HUES48 (cell line): ENCODE measurements at regions not wholly inside any gene's neighbourhood (a gene's known extent, or its start where the extent isn't known, plus 50 kb on each side); places are given as distances from the start of the nearest gene placed in this dataset.
"Not testable (repeated sequence)": the region's sequence is repeated elsewhere in the genome, so short reads cannot be mapped to it uniquely, and the experiment has no call there.

Source experiments
- H3K27ac ChIP-seq: one replicate; pipeline ENCODE4 v1.7.0; 2013; ENCODE audit warnings: low read depth, low read length, inconsistent platforms
- H3K27me3 ChIP-seq: 2 replicates; pipeline ENCODE4 v1.6.1; 2013; ENCODE audit warnings: mild to moderate bottlenecking, low read length; ENCODE audit not compliant: control insufficient read depth, insufficient read depth
- H3K36me3 ChIP-seq: 2 replicates; pipeline ENCODE4 v1.6.1; 2013; ENCODE audit warnings: low read length; ENCODE audit not compliant: control insufficient read depth, insufficient read depth
- H3K4me1 ChIP-seq: 2 replicates; pipeline ENCODE4 v1.6.1; 2013; ENCODE audit warnings: mild to moderate bottlenecking, low read length; ENCODE audit not compliant: control insufficient read depth, insufficient read depth
- H3K4me3 ChIP-seq: 2 replicates; pipeline ENCODE4 v1.5.1; 2013; ENCODE audit warnings: mild to moderate bottlenecking, low read depth, low read length
- H3K9ac ChIP-seq: 2 replicates; pipeline ENCODE4 v1.6.1; 2013; ENCODE audit warnings: mild to moderate bottlenecking, low read depth, low read length, moderate library complexity
- H3K9me3 ChIP-seq: 2 replicates; pipeline ENCODE4 v1.6.1; 2013; ENCODE audit warnings: low read length; ENCODE audit not compliant: control insufficient read depth, insufficient read depth

GRCh38 chr9:67349424-67349759 is 357.0 kb upstream of the SPATA31A3 start:
- H3K9me3 ChIP-seq, H3K9ac ChIP-seq, H3K36me3 ChIP-seq, H3K27ac ChIP-seq, H3K4me3 ChIP-seq, H3K4me1 ChIP-seq, H3K27me3 ChIP-seq: not testable (repeated sequence)

DNA sequence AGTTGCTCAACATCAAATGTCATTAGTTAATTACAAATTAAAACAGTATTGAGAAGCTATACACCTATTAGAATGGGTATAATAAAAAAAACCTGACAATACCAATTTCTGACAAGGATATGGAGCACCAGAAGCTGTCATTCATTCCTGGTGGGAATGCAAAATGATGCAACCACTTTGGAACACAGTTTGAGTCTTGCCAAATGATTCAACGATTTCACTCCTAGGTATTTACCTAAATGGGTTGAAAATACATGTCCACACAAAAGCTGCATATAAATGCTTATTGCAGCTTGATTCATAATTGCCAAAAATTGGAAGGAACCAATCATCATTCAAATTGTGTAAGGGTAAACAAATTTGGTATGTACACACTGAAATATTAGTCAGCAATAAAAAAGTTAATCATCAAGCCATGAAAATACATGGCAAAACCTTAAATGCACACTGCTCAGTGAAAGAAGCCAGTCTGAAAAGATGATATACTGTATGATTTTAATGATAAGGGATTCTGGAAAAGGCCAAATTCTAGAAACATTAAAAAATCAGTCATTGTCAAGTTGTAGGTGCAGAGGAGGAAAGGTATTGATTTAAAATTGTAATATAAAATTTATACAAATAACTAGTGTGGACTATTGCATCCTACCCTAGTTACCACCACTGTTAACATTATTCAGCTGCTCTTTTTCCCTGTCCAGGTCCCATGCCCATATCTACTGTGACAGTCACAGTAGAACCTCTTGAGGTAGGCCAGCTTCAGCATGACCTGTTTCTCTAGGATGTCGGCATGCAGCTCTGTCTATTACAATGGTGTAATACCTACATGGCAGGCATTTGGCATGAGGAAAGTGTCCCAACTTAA is 356.4 kb upstream of the SPATA31A3 start:
- H3K4me1 ChIP-seq, H3K9ac ChIP-seq, H3K36me3 ChIP-seq, H3K9me3 ChIP-seq, H3K4me3 ChIP-seq, H3K27ac ChIP-seq, H3K27me3 ChIP-seq: not testable (repeated sequence)

DNA sequence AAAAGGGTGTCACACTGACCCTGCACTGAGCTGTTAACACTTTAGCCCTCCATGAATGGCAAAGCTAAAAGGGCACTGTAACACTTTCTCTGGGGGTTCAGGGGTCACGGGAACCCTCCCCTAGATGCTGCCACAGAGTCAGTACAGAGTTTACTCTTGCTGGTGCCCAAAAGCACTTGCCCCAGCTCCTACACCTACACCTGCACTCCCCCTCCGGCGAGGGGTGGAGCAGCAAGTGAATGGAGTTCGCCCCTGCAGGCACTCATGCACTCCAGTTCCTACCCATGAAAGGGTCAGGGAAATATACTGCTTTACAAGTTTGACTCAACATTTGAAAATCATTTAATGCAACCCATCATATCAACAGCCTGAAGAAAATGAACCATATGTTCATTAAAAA is 355.7 kb upstream of the SPATA31A3 start:
- not testable (repeated sequence) for H3K36me3 ChIP-seq, H3K9me3 ChIP-seq, H3K27me3 ChIP-seq, H3K4me1 ChIP-seq, H3K9ac ChIP-seq, H3K27ac ChIP-seq, H3K4me3 ChIP-seq

DNA sequence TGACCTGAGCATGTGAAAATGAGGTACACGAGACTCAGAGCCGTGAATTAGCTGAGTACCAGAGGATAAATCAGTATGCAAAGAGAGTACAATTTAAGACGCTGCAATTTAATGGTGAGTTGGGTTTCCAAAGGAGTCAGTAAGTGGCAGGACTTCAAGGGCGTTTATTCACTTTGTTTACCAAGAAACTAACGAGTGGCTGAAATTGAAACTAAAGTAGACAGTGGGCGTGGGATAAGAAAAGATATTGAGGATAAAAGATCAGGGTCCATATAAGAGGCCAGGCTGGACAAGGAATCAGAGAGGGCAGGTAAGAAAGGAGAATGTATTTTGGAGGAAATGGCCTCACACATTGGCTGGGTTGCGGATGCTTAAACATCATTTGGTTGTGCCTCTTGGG is 346.9 kb upstream of the SPATA31A3 start:
- H3K27me3 ChIP-seq, H3K4me3 ChIP-seq, H3K36me3 ChIP-seq, H3K9me3 ChIP-seq, H3K4me1 ChIP-seq, H3K9ac ChIP-seq, H3K27ac ChIP-seq: not testable (repeated sequence)

GRCh38 chr9:67338201-67338600 is 345.9 kb upstream of the SPATA31A3 start:
- not testable (repeated sequence) for H3K9ac ChIP-seq, H3K4me1 ChIP-seq, H3K27me3 ChIP-seq, H3K9me3 ChIP-seq, H3K36me3 ChIP-seq, H3K27ac ChIP-seq, H3K4me3 ChIP-seq

- not testable (repeated sequence) for H3K27me3 ChIP-seq, H3K27ac ChIP-seq, H3K9me3 ChIP-seq, H3K4me3 ChIP-seq, H3K9ac ChIP-seq, H3K4me1 ChIP-seq, H3K36me3 ChIP-seq
These were observed 342.6 kb upstream of the SPATA31A3 start for GRCh38 chr9:67334727-67335572.

- H3K9me3 ChIP-seq, H3K9ac ChIP-seq, H3K27me3 ChIP-seq: not testable (repeated sequence)
These were observed 339.3 kb upstream of the SPATA31A3 start for GRCh38 chr9:67331634-67332033.

DNA sequence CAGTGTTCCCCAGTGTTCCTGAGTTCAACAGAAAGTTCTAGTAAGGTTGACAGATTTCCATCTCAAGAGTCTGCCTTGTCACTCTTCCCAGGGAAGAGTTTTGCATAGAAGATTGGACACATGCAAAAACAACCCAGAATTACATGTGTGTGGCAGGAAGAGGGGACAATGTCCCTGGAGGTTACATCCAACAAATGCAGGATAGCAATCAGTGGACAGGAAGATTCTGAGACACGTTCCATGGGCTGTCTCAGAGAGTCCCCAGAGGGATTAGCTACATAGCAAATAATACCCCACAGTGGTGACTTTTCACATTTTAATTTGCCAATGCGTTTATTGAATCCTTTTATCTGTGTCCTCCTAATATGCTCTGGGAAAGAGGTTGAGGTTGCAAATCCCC is 321.1 kb upstream of the SPATA31A3 start:
- not testable (repeated sequence) for H3K9me3 ChIP-seq, H3K36me3 ChIP-seq, H3K27ac ChIP-seq

More at GRCh38 chr9:67331634-67332033, 339.3 kb upstream of the SPATA31A3 start:
- not testable (repeated sequence) for H3K4me3 ChIP-seq, H3K36me3 ChIP-seq, H3K4me1 ChIP-seq, H3K27ac ChIP-seq

GRCh38 chr9:67312504-67312903 is 320.2 kb upstream of the SPATA31A3 start:
- not testable (repeated sequence) for H3K36me3 ChIP-seq, H3K4me1 ChIP-seq, H3K4me3 ChIP-seq, H3K27ac ChIP-seq, H3K9me3 ChIP-seq, H3K27me3 ChIP-seq, H3K9ac ChIP-seq

More for the DNA sequence above, 321.1 kb upstream of the SPATA31A3 start:
- not testable (repeated sequence) for H3K4me1 ChIP-seq, H3K4me3 ChIP-seq, H3K9ac ChIP-seq, H3K27me3 ChIP-seq

- H3K9me3 ChIP-seq, H3K4me3 ChIP-seq, H3K27ac ChIP-seq, H3K9ac ChIP-seq, H3K36me3 ChIP-seq, H3K4me1 ChIP-seq, H3K27me3 ChIP-seq: not testable (repeated sequence)
These were observed 314.8 kb upstream of the SPATA31A3 start for GRCh38 chr9:67307109-67307508.

- not testable (repeated sequence) for H3K4me3 ChIP-seq, H3K9me3 ChIP-seq, H3K27ac ChIP-seq, H3K36me3 ChIP-seq, H3K9ac ChIP-seq, H3K4me1 ChIP-seq, H3K27me3 ChIP-seq
These were observed 296.4 kb upstream of the SPATA31A3 start for GRCh38 chr9:67288797-67289196.
